G401.6 (cell line): ENCODE measurements at regions not wholly inside any gene's neighbourhood (a gene's known extent, or its start where the extent isn't known, plus 50 kb on each side); places are given as distances from the start of the nearest gene placed in this dataset.

Experiments
- FAIRE-seq: peaks from 2 replicates; lab custom pipeline; 2012; peaks lifted over from hg19 to GRCh38; lab: Jason Lieb, UNC

- no peak for FAIRE-seq
Observed at GRCh38 chr16:85188822-85189672, 76.8 kb upstream of the CIBAR2 start.

- no peak for FAIRE-seq
Observed at GRCh38 chr16:85190572-85190971, 78.3 kb upstream of the CIBAR2 start.

DNA sequence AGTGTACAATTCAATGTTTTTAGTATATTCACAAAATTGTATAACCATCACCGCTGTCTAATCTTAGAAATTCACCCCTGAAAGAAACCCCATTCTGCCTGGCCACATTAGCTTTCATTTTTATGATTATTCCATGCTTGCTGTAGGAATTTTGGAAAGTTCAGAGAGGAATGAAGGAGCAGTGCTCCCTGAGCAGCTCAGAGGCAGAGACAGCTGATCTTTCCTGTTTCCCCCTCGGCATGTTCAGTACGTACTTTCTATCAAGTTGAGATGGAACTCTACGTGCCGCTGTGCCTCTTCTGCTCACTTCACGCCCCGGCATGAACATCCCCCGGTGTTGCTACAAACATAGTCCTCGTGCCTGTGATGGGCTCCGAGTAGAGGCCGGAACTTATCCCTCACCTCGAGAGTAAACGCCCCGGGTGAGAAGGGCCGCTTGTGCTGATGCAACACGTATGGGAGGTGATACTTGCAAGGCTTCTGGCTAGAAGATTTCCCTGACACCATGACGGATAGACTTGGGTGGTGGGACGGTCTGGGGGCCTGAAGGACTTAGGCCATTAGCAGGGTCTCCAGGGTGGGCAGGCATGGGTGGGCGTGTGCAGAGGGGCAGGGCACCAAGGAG lies 79.2 kb upstream of the CIBAR2 start:
- no peak for FAIRE-seq

DNA sequence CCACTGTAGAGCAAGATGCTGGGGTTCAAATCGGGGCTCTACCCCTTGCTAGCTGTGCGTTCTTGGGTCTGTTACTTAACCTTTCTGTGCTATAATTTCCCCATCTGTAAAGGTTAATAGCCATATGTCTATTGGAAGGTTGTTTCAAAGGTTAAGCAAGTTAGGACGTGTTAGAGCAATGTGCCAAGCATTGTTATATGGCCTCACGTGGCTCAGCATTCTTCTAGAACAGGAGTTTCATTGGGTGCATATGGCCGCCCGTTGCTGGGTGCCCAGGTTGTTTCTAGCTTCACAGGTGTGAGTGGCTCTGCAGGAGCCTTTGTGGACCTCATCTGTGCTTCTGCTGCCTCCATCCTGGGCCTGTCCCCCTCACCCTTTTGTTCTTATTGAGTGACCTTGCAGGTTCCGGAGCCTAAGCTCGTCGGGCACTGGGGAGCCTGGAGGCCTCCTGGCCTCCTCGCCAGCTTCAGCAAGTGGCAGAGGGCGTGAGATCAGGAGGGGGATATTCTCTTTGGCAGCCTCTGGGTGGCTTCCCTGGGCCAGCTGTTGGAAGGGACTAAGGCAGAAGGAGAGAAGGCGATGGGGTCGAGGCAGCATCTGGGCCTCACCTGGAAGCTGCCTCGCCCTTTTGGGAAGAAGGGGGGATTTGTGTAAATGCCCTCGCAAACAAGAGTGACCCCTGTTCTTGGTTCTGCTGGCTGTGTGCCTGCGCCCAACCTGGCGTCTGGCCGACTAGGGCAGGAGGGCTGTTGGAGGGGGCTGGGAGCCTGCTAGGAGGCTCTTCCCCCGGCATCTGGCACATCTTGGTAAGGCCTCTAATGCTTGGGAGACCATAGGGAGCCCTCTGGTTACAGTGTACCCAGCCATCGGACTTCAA lies 80.2 kb upstream of the CIBAR2 start:
- FAIRE-seq = no peak

DNA sequence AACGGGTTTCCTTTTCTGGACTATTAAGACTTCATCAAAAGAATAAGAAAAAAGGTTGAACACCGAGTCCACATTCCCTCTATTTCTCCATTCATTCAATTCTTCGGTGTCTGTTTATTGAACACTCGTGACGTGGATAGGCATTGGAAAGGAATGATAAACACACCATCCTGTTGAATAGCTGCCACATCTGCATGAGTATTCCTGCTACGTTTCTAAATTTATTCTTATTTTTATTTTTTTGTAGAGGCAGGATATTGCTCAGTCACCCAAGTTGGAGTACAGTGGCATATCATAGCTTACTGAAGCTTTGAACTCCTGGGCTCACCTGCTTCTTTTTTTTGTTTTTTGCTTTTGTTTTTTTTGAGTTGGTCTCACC lies 80.8 kb upstream of the CIBAR2 start:
- FAIRE-seq = no peak

- FAIRE-seq = no peak
Observed at GRCh38 chr16:85193876-85194275, 81.6 kb upstream of the CIBAR2 start.

GRCh38 chr16:85194307-85195270 lies 82.3 kb upstream of the CIBAR2 start:
- FAIRE-seq = no peak

GRCh38 chr16:85195271-85195647 lies 83.0 kb upstream of the CIBAR2 start:
- no peak for FAIRE-seq

DNA sequence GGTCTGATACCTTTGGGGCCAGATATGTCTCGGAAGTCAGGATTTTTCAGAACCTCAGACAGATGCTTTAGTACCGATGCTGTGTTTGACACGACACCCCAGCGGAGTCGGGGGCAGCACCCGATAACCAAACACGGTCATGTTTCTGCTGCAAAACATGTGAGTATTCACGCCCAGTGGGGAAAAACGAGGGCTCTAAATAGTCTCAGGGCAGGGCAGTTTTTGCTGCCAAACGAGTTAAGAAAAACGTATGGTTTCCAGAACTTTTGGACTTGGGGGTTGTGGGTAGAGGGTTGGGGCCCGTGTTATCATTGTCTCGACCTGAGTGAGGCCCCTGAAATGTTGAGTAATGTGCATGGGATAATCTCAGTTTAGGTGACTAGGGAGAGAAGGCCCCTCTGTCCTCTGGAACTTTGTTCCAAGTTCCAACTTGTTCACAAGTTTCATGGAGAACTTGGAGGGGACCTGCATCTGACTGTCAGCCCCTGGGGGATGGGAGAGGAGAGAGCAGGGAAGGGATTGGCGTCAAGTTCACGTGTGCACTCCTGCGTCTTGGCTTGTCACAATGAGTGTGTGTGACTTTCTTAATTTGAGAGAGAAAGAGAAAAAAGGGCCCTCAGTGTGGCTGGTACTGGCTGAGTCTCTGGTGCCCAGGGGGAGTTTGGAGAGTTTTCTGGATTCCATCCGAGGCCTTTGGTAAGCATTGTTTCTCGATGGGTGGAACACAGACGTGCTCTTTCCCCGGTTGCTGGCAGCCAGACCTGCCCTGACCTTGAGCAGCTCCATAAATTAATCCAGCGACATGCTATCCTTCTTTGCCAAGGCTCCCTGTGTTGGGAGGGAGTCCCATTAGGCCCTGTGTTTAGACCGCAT lies 83.9 kb upstream of the CIBAR2 start:
- FAIRE-seq = no peak

- no peak for FAIRE-seq
Observed at GRCh38 chr16:85196976-85197375, 84.7 kb upstream of the CIBAR2 start.

GRCh38 chr16:85197611-85198566 lies 85.6 kb upstream of the CIBAR2 start:
- no peak for FAIRE-seq

DNA sequence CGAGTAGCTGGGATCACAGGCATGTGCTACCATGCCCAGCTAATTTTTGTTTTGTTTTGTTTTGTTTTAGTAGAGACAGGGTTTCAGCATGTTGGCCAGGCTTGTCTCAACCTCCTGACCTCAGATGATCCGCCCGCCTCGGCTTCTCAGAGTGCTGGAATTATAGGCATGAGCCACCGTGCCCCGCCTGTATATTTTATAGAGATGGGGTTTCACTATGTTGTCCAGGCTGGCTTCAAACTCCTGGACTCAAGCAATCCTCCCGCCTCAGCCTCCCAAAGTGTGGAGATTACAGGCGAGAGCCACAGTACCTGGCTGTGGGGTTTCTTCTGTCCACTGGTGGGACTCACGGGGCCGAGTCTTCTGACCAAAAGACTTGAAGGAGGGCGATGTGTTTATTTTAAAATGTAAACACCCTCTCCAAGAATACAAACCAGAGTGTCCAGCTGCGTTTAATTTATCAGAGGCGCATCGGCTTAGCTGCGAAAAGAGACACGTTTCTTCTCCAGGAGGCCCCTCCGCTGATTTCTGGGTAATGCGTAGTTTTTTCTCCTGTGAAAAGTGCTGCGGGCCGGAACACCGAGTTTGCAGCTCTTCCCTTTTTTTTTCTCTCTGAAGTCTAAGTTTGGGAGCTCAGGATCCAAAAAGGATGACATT lies 86.9 kb upstream of the CIBAR2 start:
- FAIRE-seq = no peak

DNA sequence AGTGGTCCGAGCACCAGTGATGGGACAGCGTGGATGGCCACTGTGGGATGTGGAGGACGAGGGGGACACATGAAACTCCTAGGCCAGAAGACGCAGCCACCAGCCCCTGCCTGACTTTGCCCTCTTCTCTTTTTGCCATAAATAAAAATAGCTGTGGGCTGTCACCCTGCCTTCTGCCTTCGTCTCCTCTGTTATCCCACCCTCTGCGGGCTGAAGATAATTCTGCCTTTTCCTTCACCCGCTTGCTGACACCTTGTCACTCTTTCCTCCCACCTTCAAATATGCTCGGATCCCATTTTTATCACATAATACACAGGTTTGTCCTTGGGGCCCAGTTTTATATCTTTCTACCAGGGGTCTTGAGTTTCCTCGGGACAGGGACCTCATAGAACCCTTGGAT lies 87.6 kb upstream of the CIBAR2 start:
- FAIRE-seq = no peak

DNA sequence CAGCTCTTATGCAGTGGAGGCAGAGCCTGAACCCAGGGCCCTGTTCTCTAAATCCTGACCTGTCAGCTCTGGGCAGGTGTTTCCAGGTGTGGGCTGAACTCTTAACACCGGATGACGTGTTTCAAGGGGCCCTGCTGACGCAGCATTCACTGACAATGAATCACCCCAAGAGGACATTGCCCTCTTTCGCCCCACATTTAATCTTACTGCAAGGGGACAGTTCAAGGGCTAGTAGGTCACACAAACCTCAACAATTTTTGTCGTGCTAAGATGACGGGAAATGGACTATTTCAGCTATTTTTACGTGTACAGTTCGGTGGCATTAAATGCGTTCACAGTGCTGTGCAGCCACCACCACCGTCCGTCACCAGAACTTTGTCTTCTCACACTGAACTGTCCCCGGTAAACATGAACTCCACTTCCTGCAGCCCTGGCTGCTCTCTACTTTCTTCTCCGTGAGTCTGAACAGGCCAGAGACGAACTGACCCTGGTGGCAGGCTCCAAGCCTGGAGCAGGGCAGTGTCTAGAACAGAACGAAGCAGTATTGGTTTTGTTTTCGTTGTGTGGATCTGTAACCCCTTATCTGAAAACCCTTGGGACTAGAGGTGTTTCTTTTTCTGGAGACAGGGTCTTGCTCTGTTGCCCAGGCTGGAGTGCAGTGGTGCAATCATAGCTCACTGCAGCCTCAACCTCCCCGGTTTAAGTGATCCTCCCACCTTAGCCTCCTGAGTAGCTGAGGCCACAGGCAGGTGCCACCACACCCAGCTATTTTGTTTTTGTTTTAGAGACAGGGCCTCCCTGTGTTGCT lies 88.4 kb upstream of the CIBAR2 start:
- no peak for FAIRE-seq

DNA sequence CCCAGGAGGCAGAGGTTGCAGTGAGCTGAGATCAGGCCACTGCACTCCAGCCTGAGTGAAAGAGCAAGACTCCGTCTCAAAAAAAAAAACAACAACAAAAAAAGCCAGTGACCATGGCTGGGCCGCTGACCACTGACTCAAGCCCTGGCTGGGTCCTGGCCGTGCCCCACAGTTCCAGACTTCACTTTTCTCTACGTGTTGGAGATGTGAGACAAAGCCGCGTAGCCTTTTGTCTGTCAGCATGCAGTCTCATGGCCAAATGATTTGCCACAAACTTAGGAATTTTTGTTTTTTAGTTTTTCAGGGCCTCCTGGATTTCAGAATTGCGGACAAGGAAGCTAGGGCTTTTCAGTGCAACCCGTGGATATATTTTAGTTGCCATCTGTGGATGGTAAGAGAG lies 89.3 kb upstream of the CIBAR2 start:
- FAIRE-seq = no peak

DNA sequence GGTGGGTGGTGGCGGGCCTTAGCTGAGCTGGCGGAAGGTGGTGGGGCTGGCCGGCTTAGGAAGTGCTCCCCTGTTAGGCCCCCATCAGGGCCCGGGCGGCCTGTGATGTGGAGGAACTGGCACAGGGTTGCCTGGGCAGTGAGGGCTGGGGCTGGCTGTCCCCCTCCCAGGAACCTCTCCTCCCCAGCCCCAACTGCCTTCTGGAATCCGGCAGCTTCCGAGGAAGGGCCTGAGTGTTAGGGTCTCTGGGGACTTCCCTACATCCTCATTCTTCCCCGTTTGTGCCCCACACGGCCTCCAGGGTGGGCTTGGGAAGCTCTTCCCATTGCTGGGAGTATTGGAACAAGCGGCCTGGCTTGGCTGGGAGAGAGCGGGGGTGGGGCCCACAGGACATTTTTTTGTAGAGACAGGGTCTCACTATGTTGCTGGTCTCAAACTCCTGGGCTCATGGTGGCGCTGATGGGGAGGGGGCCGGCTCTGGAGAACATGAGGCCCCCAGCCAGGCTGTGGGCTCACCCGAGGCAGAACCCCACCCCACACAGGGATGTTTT lies 89.9 kb upstream of the CIBAR2 start:
- FAIRE-seq = no peak

- FAIRE-seq = no peak
Observed at GRCh38 chr16:85202631-85203461, 90.6 kb upstream of the CIBAR2 start.
